OCI-LY1 (cell line): ENCODE measurements at regions not wholly inside any gene's neighbourhood (a gene's known extent, or its start where the extent isn't known, plus 50 kb on each side); places are given as distances from the start of the nearest gene placed in this dataset.

ENCODE experiments used
- H2AFZ ChIP-seq: fragments of 200-600 bp; sonication (generic), shearing (Covaris generic); 2 replicates; pipeline ENCODE4 v1.6.0; 2014; ENCODE audit warnings: antibody characterized with exemption, mild to moderate bottlenecking, low read length
- H3F3A ChIP-seq: fragments of 200-600 bp; sonication (generic), shearing (Covaris generic); 2 replicates; pipeline ENCODE4 v1.6.0; 2014; ENCODE audit warnings: mild to moderate bottlenecking, antibody characterized with exemption, low read length, moderate library complexity; ENCODE audit not compliant: insufficient read depth
- H3K27ac ChIP-seq: fragments of 200-600 bp; sonication (generic); 2 replicates; pipeline ENCODE4 v1.5.1; 2014; ENCODE audit warnings: low read length, mixed run types, mild to moderate bottlenecking, low read depth; ENCODE audit not compliant: poor library complexity, severe bottlenecking
- H3K27me3 ChIP-seq: fragments of 200-600 bp; sonication (generic); 2 replicates; pipeline ENCODE4 v1.6.0; 2014; ENCODE audit warnings: antibody characterized with exemption, mild to moderate bottlenecking, low read length, moderate library complexity; ENCODE audit not compliant: insufficient read depth
- H3K36me3 ChIP-seq: fragments of 200-600 bp; sonication (generic); 2 replicates; pipeline ENCODE4 v1.6.1; 2014; ENCODE audit warnings: mild to moderate bottlenecking, antibody characterized with exemption, low read length, moderate library complexity, mixed read lengths; ENCODE audit not compliant: insufficient read depth
- H3K4me1 ChIP-seq: fragments of 200-600 bp; sonication (generic); 2 replicates; pipeline ENCODE4 v1.5.1; 2014; ENCODE audit warnings: mild to moderate bottlenecking, low read length, moderate library complexity; ENCODE audit not compliant: insufficient read depth, severe bottlenecking
- H3K4me2 ChIP-seq: fragments of 200-600 bp; sonication (generic), shearing (Covaris generic); 2 replicates; pipeline ENCODE4 v1.6.1; 2014; ENCODE audit warnings: low read length
- H3K4me3 ChIP-seq: fragments of 200-600 bp; sonication (generic); 2 replicates; pipeline ENCODE4 v1.5.1; 2014; ENCODE audit warnings: low read length, low read depth, mild to moderate bottlenecking, mixed read lengths; ENCODE audit not compliant: poor library complexity, severe bottlenecking
- H3K79me2 ChIP-seq: fragments of 200-600 bp; shearing (Covaris generic); 2 replicates; pipeline ENCODE4 v1.6.1; 2016; ENCODE audit warnings: mixed run types, low read length, mixed read lengths; ENCODE audit not compliant: insufficient read depth
- H3K9ac ChIP-seq: fragments of 200-600 bp; sonication (generic), shearing (Covaris generic); 2 replicates; pipeline ENCODE4 v1.6.1; 2014; ENCODE audit warnings: mild to moderate bottlenecking, low read length, mixed read lengths
- H3K9me2 ChIP-seq: fragments of 200-600 bp; sonication (generic), shearing (Covaris generic); 2 replicates; pipeline ENCODE4 v1.6.1; 2014; ENCODE audit warnings: low read depth, mild to moderate bottlenecking, low read length, mixed read lengths
- H3K9me3 ChIP-seq: fragments of 200-600 bp; shearing (Covaris generic); 2 replicates; pipeline ENCODE4 v1.6.1; 2014; ENCODE audit warnings: low read length, mixed read lengths
- H4K20me1 ChIP-seq: fragments of 200-600 bp; sonication (generic), shearing (Covaris generic); 2 replicates; pipeline ENCODE4 v1.6.0; 2016; ENCODE audit warnings: mild to moderate bottlenecking, low read length; ENCODE audit not compliant: insufficient read depth
- EZH2 ChIP-seq: fragments of 200-600 bp; sonication (generic), shearing (Covaris generic); IDR thresholded peaks from 2 replicates; pipeline ENCODE4 v1.8.0; 2017; ENCODE audit warnings: borderline replicate concordance, mixed run types, mild to moderate bottlenecking, antibody characterized with exemption, low read length, moderate library complexity, mixed read lengths
- TF ChIP-seq, protein P1 (sequence below): fragments of 200-600 bp; sonication (generic), shearing (Covaris generic); IDR thresholded peaks from 2 replicates; pipeline ENCODE4 v1.5.1; 2017; ENCODE audit warnings: mild to moderate bottlenecking, antibody characterized with exemption, low read length, moderate library complexity, mixed read lengths

DNA sequence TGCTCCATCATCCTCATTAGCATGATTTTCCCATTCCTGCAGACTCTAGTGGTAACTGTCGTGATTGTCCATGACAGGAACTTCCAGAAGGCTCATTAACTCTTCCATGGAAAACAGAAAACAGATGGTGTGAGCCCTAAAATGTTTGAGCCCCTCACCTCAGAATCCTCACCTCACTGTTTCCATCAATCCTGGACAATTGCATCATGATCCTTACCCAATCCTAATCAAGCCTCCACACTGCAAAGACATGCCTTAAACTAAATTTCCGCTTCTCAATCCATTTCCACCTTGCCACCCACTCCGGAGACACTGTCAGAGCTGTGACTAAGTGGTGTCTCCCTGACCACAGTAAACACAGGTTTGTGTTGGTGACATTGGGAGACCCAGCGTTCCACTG lies 311.0 kb upstream of the JARID2 start:
- Histone ChIP-seq H3K27ac (no peak overlapping the region), H3K4me3 (no peak overlapping the region), H3K27me3 (no peaks in the 10 kb centered on the region), H3K9me2 (no peaks in the 10 kb centered on the region), H3K36me3 (no peaks in the 10 kb centered on the region), H3K9me3 (no peaks in the 10 kb centered on the region), H3F3A (no peaks in the 10 kb centered on the region), H3K4me2 (no peak overlapping the region), H3K4me1 (no peaks in the 10 kb centered on the region), H4K20me1 (no peaks in the 10 kb centered on the region), H3K79me2 (no peaks in the 10 kb centered on the region), H3K9ac (no peak overlapping the region), H2AFZ (no peak overlapping the region)
- TF ChIP-seq, protein P1, sequence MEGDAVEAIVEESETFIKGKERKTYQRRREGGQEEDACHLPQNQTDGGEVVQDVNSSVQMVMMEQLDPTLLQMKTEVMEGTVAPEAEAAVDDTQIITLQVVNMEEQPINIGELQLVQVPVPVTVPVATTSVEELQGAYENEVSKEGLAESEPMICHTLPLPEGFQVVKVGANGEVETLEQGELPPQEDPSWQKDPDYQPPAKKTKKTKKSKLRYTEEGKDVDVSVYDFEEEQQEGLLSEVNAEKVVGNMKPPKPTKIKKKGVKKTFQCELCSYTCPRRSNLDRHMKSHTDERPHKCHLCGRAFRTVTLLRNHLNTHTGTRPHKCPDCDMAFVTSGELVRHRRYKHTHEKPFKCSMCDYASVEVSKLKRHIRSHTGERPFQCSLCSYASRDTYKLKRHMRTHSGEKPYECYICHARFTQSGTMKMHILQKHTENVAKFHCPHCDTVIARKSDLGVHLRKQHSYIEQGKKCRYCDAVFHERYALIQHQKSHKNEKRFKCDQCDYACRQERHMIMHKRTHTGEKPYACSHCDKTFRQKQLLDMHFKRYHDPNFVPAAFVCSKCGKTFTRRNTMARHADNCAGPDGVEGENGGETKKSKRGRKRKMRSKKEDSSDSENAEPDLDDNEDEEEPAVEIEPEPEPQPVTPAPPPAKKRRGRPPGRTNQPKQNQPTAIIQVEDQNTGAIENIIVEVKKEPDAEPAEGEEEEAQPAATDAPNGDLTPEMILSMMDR, result no peak
- no peak for TF ChIP-seq EZH2

DNA sequence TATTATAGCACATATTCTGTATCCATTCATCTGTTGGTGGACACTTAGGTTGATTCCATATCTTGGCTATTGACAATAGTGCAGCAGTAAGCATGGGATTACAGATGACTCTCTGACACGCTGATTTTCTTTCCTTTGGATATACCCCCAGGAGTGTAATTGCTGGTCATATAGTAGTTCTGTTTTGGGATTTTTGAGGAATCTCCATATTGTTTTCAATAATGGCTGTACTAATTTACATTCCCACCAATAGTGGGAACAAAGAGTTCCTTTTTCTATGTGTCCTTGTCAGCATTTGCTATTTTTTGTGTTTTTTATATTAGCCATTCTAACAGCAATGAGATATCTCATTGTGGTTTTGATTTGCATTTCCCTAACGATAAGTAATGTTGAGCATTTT lies 309.0 kb upstream of the JARID2 start:
- H3K27ac ChIP-seq, result no peak overlapping the region
- no peak overlapping the region for H2AFZ ChIP-seq
- H3K4me2 ChIP-seq, result no peak overlapping the region
- no peaks in the 10 kb centered on the region for H3K27me3 ChIP-seq
- TF ChIP-seq, protein P1, result no peak
- TF ChIP-seq EZH2, result no peak
- H3K4me1 ChIP-seq, result no peaks in the 10 kb centered on the region
- no peaks in the 10 kb centered on the region for H4K20me1 ChIP-seq
- H3K36me3 ChIP-seq, result no peaks in the 10 kb centered on the region
- H3K79me2 ChIP-seq, result no peaks in the 10 kb centered on the region
- H3K9me3 ChIP-seq, result no peaks in the 10 kb centered on the region
- no peak overlapping the region for H3K4me3 ChIP-seq
- no peaks in the 10 kb centered on the region for H3F3A ChIP-seq
- H3K9me2 ChIP-seq, result no peaks in the 10 kb centered on the region
- H3K9ac ChIP-seq, result no peak overlapping the region

DNA sequence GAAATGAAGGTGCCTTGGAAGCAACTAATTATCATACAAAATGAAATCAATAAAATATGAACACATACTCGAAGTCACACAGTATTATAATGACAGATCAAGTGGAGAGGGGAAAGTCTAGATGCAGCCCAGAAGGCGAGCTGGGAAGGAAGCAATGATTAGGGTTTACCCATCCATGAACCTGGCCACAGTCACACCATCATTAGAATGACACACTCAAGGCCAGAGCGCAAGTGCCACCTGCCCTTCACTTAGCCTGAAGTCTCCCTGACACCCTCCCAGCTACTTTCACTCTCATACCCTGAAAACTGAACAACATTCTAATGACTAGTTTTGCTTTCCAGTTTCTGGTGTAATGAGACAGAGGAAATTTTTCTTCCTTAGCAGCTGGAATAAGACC lies 302.8 kb upstream of the JARID2 start:
- no peaks in the 10 kb centered on the region for H3F3A ChIP-seq
- H3K4me1 ChIP-seq, result no peaks in the 10 kb centered on the region
- H3K79me2 ChIP-seq, result no peaks in the 10 kb centered on the region
- H3K9ac ChIP-seq, result no peak overlapping the region
- H3K27ac ChIP-seq, result no peak overlapping the region
- TF ChIP-seq, protein P1, result no peak
- TF ChIP-seq EZH2, result no peak
- H3K36me3 ChIP-seq, result no peaks in the 10 kb centered on the region
- no peak overlapping the region for H2AFZ ChIP-seq
- H3K9me3 ChIP-seq, result no peaks in the 10 kb centered on the region
- no peak overlapping the region for H3K4me2 ChIP-seq
- no peak overlapping the region for H3K4me3 ChIP-seq
- no peaks in the 10 kb centered on the region for H3K9me2 ChIP-seq
- no peaks in the 10 kb centered on the region for H4K20me1 ChIP-seq
- no peaks in the 10 kb centered on the region for H3K27me3 ChIP-seq
